Amniotic stem cell (primary cell): ENCODE measurements at regions not wholly inside any gene's neighbourhood (a gene's known extent, or its start where the extent isn't known, plus 50 kb on each side); places are given as distances from the start of the nearest gene placed in this dataset.
A peak's percentile ranks its signal among the peaks of the same experiment; 100 is the strongest.
"Not testable (repeated sequence)": the region's sequence is repeated elsewhere in the genome, so short reads cannot be mapped to it uniquely, and the experiment has no call there.

Source experiments
- DNase-seq: peaks from one replicate; lab custom pipeline; 2025; lab: John Stamatoyannopoulos, UW

DNA sequence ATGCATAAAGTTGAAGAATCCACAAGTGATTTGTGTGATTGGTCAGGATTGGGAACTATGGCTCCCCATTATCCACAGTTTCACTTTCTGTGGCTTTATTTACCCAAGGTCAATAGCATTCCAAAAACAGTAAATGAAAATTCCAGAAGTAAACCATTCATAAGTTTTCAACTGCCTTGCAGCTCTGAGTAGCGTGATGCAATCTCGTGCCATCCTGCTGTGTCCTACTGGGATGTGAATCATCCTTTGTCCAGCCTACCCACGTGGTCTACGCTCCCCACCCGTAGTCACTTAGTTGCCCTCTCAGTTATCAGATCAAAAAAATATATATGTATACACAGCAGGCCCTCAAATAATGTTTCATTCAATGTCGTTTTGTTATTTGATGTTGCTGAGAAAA, 89.0 kb upstream of the DLGAP1 start:
- DNase-seq = no peak

DNA sequence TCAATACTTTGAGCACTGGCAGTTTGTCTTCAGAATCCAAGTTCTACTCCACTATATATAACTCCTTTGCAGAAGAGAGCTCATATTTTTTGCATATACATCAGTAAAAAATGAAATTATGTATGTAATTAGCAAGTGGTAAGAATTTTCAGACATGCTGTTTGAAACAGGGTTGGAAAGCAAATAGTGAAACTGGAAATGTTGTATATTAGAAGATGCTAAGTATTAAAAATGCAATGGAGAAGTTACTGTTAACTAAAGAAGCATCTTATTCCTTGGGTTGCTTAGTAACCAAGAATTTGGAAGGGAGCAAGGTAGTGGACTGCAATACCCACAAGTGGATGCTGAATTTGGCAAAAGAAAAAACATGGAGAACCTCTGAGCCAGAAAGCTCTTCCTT, 88.6 kb upstream of the DLGAP1 start:
- DNase-seq = no peak

DNA sequence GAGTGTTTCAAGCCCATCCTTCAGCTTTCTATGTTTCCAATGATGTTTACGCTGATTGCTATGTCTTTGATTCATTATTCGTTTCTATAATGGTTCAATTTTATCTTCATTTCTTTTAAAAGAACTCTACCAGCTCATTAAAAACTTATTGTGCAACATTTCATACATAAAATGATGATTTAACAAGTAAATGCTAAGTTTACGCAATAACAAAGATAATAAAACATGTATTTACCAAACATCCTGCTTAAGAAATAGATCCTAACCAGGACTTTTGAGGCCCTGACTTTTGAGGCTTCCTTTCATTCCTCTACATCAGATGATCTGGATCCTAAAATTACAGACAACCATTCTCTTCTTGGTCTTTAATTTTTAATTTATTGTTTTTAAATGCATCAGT, 86.5 kb upstream of the DLGAP1 start:
- DNase-seq = no peak

DNA sequence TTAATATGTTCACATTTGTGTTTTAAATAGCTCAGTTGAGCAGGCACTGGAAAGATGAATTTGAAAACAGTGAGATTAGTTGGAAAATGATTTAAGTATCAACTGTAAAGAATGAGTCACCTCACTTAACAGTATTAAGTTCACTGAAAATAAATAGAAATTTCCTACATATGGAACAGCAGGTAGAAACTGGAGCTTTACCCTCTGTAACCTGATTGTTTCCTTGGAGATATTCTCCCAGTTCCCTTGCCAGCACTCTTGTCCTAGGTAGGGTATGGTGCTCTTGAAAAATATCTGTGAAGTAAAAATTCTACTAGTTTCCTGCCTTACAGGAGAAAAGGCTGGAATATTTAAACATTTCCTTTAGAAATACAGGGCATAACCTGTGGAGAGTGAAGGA, 81.3 kb upstream of the DLGAP1 start:
- DNase-seq = no peak

DNA sequence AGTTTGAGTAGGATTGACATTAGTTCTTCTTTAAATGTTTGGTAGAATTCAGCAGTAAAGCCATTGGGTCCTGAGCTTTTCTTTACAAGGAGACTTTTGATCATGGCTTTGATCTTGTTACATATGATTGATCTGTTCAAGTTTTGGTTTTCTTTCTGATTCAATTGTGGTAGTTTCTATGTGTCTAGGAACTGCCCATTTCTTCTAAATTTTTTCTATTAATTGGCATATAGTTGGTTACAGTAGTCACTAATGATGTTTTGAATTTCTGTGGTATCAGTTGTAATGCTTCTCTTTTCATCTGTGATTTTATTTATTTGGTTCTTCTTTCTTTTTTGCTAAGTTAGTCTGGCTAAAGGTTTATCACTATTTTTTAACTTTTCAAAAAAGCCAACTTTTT, 73.3 kb upstream of the DLGAP1 start:
- DNase-seq = no peak

DNA sequence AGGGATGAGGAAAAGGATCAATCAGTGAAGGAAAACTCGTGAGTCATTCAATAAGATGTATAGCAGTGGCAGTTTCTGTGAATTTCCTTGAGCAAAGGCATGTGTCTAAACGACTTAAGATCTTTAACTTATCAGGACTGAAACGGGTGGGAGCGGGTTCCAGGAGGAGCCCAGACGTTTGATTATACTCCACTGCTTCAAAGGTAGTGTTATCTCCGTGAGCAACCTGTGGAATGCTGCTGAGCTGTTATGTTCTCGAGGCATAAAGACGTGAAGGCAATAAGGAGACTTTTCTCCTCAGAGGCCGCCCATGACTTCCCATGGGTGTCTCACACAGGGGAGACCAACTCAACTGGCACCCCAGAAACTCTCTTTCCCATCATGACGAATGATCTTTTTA, 72.7 kb upstream of the DLGAP1 start:
- not testable (repeated sequence) for DNase-seq

DNA sequence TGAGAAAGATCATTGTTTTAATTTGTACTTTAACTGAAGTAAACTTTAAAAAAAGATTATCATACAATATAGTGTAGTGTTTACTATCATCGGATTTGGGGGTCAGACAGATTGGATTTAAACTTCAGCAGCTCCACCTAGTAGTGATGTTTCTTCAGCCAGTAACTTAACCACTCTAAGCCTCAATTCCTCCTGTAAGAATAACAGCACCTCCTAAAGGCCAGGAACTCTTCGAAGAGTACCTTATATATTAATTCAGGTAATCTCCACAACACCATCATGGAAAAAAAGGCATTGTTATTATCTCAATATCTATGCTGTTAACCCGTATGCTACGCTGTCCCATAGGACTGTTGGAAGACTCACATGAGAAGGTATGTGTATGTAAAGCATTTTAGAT, 69.0 kb upstream of the DLGAP1 start:
- DNase-seq = no peak

DNA sequence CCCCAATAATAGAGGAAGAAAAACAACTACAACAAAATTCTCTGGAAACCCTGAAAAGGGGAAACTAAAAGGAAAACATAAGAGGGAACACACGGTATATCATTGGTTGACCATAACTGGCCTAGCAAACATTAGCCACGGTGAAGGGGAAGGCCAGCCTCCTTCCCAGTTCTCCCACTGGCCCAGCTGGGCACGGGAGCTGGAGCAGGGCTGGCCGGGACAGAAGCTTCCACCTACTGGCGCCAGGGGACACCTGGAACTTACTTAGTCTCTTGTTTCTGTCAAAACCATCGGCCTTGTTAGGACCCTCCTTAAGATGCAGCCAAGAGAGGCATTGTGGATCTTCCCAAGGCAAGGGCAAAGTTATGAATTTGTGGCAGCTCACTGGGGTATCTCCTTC, 56.1 kb upstream of the DLGAP1 start:
- no peak for DNase-seq

DNA sequence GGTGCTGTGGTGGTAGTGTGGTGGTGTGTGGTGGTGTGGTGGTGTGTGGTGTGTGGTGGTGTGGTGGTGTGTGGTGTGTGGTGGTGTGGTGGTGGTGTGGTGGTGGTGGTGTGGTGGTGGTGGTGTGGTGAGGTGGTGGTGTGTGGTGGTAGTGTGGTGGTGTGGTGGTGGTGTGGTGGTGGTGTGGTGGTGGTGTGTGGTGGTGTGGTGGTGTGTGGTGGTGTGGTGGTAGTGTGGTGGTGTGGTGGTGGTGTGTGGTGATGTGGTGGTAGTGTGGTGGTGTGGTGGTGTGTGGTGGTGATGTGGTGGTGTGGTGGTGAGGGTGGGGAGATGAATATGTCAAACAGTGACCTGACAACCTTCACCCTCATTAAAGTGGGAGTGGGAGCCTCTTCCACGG, 55.6 kb upstream of the DLGAP1 start:
- DNase-seq = peak; percentile 4

DNA sequence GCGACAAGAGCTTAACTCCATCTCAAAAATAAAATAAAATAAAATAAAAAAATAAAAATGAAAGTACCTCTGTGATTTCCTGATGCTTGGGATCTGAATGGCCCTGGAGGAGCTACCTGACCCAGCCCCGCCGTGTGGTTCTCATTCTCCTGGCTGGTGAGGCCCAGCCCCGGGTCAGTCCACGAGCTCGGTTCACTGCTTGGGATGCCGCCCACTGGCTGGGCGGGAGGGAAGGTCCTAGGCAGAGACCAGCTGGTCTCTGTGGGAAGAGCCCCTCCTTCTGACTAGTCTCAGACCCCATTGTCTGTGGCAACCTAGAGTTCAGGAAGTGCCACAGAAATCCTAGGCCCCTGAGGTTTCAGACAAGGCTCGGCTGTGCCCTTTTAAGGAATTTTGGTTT, 55.1 kb upstream of the DLGAP1 start:
- no peak for DNase-seq
